Kidney epithelial cell (primary cell): ENCODE measurements at regions not wholly inside any gene's neighbourhood (a gene's known extent, or its start where the extent isn't known, plus 50 kb on each side); places are given as distances from the start of the nearest gene placed in this dataset.

ENCODE experiments used
- DNase-seq: peaks from one replicate; pipeline ENCODE4 v3.0.0-alpha.2; 2010; ENCODE audit warnings: low read depth
- H3K27me3 ChIP-seq: 2 replicates; pipeline ENCODE4 v1.6.0; 2011; ENCODE audit warnings: low read length; ENCODE audit not compliant: control insufficient read depth, insufficient read depth
- H3K36me3 ChIP-seq: 2 replicates; pipeline ENCODE4 v1.5.1; 2011; ENCODE audit warnings: low read length; ENCODE audit not compliant: control insufficient read depth, insufficient read depth
- H3K4me3 ChIP-seq: 2 replicates; pipeline ENCODE4 v1.5.1; 2011; ENCODE audit warnings: low read depth, mild to moderate bottlenecking, control low read depth, low read length
- CTCF ChIP-seq: IDR thresholded peaks from 2 replicates; pipeline ENCODE4 v1.5.1; 2011; ENCODE audit warnings: mild to moderate bottlenecking, moderate library complexity, low read length, control low read depth, inconsistent platforms; ENCODE audit not compliant: insufficient read depth, poor library complexity, severe bottlenecking

GRCh38 chr16:75841517-75841916, 115.2 kb upstream of the CPHXL start:
- H3K36me3 ChIP-seq: no peaks in the 10 kb centered on the region
- no peak for DNase-seq
- no peak for TF ChIP-seq CTCF
- H3K4me3 ChIP-seq: no peak overlapping the region
- H3K27me3 ChIP-seq: no peaks in the 10 kb centered on the region

- no peak for TF ChIP-seq CTCF
- no peak overlapping the region for H3K4me3 ChIP-seq
- no peaks in the 10 kb centered on the region for H3K36me3 ChIP-seq
- H3K27me3 ChIP-seq: no peaks in the 10 kb centered on the region
- DNase-seq: no peak
Measured at GRCh38 chr16:75847172-75847571, 120.9 kb upstream of the CPHXL start.

GRCh38 chr16:75854152-75854551, 127.9 kb upstream of the CPHXL start:
- Histone ChIP-seq H3K27me3 (no peaks in the 10 kb centered on the region), H3K36me3 (no peaks in the 10 kb centered on the region), H3K4me3 (no peak overlapping the region)
- DNase-seq: no peak
- TF ChIP-seq CTCF: no peak

GRCh38 chr16:75860326-75861053, 134.2 kb upstream of the CPHXL start:
- no peaks in the 10 kb centered on the region for H3K36me3 ChIP-seq
- no peak overlapping the region for H3K4me3 ChIP-seq
- DNase-seq: no peak
- no peaks in the 10 kb centered on the region for H3K27me3 ChIP-seq
- no peak for TF ChIP-seq CTCF

- Histone ChIP-seq H3K4me3 (no peak overlapping the region), H3K36me3 (no peaks in the 10 kb centered on the region), H3K27me3 (no peaks in the 10 kb centered on the region)
- no peak for TF ChIP-seq CTCF
- DNase-seq: no peak
Measured at GRCh38 chr16:75861311-75862097, 135.2 kb upstream of the CPHXL start.
